Erythroblast (primary cell): ENCODE measurements at regions not wholly inside any gene's neighbourhood (a gene's known extent, or its start where the extent isn't known, plus 50 kb on each side); places are given as distances from the start of the nearest gene placed in this dataset.
A peak's percentile ranks its signal among the peaks of the same experiment; 100 is the strongest.

Experiments used
- DNase-seq, 2 experiments: peaks; one replicate each; lab custom pipeline; 2025; lab: John Stamatoyannopoulos, UW
- GATA1 ChIP-seq: IDR thresholded peaks from 2 replicates; pipeline ENCODE4 v1.6.1; 2011; ENCODE audit warnings: low read depth, mild to moderate bottlenecking, control low read depth, low read length, moderate library complexity
- POLR2A ChIP-seq: IDR thresholded peaks from 2 replicates; pipeline ENCODE4 v1.6.1; 2011; ENCODE audit warnings: mild to moderate bottlenecking, low read length

- TF ChIP-seq GATA1: no peak
- no peak for TF ChIP-seq POLR2A
- no peak for DNase-seq
Observed at GRCh38 chr1:229022595-229023333, 248.1 kb upstream of the RAB4A start.

- no peak for DNase-seq
- TF ChIP-seq GATA1 (no peak), POLR2A (no peak)
Observed at GRCh38 chr1:229023651-229024300, 247.1 kb upstream of the RAB4A start.

GRCh38 chr1:229024528-229025130 is 246.3 kb upstream of the RAB4A start:
- TF ChIP-seq GATA1: no peak
- no peak for TF ChIP-seq POLR2A
- DNase-seq: peak; percentile 5 to 53

- TF ChIP-seq GATA1 (no peak), POLR2A (no peak)
- DNase-seq: no peak
Observed at GRCh38 chr1:229025576-229025975, 245.3 kb upstream of the RAB4A start.

GRCh38 chr1:229027158-229027557 is 243.8 kb upstream of the RAB4A start:
- TF ChIP-seq GATA1: no peak
- no peak for TF ChIP-seq POLR2A
- DNase-seq: no peak

- TF ChIP-seq POLR2A: no peak
- no peak for TF ChIP-seq GATA1
Observed at GRCh38 chr1:229027622-229028182, 243.2 kb upstream of the RAB4A start.

GRCh38 chr1:229028544-229028943 is 242.4 kb upstream of the RAB4A start:
- no peak for DNase-seq
- no peak for TF ChIP-seq POLR2A
- no peak for TF ChIP-seq GATA1

More at GRCh38 chr1:229027622-229028182, 243.2 kb upstream of the RAB4A start:
- no peak for DNase-seq

- TF ChIP-seq GATA1 (no peak), POLR2A (no peak)
Observed at GRCh38 chr1:229028987-229029878, 241.7 kb upstream of the RAB4A start.

GRCh38 chr1:229029879-229030235 is 241.1 kb upstream of the RAB4A start:
- TF ChIP-seq POLR2A: no peak
- TF ChIP-seq GATA1: no peak
- no peak for DNase-seq

More at GRCh38 chr1:229028987-229029878, 241.7 kb upstream of the RAB4A start:
- no peak for DNase-seq

GRCh38 chr1:229030630-229031029 is 240.3 kb upstream of the RAB4A start:
- DNase-seq: peak; percentile 11 to 49
- no peak for TF ChIP-seq GATA1
- no peak for TF ChIP-seq POLR2A

- DNase-seq: no peak
- TF ChIP-seq POLR2A (no peak), GATA1 (no peak)
Observed at GRCh38 chr1:229031061-229031460, 239.8 kb upstream of the RAB4A start.

GRCh38 chr1:229031481-229032341 is 239.2 kb upstream of the RAB4A start:
- DNase-seq: no peak
- TF ChIP-seq GATA1 (no peak), POLR2A (no peak)

- TF ChIP-seq POLR2A: no peak
- no peak for TF ChIP-seq GATA1
- DNase-seq: no peak
Observed at GRCh38 chr1:229032375-229032774, 238.5 kb upstream of the RAB4A start.
